ENCODE measurements at regions not wholly inside any gene's neighbourhood (a gene's known extent, or its start where the extent isn't known, plus 50 kb on each side); places are given as distances from the start of the nearest gene placed in this dataset.

DNA sequence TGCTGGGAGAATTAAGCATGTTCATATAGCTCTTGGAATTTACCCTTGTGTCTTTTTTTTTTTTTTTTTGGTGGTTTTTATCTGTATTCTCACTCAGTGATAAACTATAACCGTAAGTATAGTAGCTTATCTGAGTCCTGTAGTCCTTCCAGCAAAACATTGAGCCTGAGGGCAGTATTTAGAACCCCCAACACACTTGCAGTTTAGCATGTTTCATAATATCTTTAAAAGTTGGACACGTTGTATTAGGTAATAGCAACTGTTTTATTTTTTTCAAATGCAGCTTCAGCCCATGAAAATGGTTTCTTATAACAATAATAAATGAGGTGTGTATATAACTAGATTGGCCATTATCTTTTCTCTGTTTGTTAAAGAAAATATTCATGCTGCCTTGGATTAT, 603.5 kb upstream of the HS6ST1 start:
- TF ChIP-seq, protein P1, sequence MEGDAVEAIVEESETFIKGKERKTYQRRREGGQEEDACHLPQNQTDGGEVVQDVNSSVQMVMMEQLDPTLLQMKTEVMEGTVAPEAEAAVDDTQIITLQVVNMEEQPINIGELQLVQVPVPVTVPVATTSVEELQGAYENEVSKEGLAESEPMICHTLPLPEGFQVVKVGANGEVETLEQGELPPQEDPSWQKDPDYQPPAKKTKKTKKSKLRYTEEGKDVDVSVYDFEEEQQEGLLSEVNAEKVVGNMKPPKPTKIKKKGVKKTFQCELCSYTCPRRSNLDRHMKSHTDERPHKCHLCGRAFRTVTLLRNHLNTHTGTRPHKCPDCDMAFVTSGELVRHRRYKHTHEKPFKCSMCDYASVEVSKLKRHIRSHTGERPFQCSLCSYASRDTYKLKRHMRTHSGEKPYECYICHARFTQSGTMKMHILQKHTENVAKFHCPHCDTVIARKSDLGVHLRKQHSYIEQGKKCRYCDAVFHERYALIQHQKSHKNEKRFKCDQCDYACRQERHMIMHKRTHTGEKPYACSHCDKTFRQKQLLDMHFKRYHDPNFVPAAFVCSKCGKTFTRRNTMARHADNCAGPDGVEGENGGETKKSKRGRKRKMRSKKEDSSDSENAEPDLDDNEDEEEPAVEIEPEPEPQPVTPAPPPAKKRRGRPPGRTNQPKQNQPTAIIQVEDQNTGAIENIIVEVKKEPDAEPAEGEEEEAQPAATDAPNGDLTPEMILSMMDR (IDR thresholded peaks at IDR 0.05; ENCODE audit: low read depth, low read length) = no peak
- no peak for TF ChIP-seq EZH2phosphoT487 (IDR thresholded peaks at IDR 0.05; ENCODE audit: low read depth)
